Stimulated activated CD4-positive, alpha-beta T cell treated with anti-CD3 and anti-CD28 coated beads, TNF-alpha, amount 100 ng/mL, for 48 hours (primary cell): ENCODE measurements at regions not wholly inside any gene's neighbourhood (a gene's known extent, or its start where the extent isn't known, plus 50 kb on each side); places are given as distances from the start of the nearest gene placed in this dataset.

Source experiments
- DNase-seq, 3 donors: peaks; one replicate each; pipeline ENCODE4 v3.0.0-alpha.2; 2020; ENCODE audit warnings: low read depth in 3 of 3

- DNase-seq, result no peak
These were observed 110.4 kb upstream of the C1orf21 start for GRCh38 chr1:184276416-184276815.

DNA sequence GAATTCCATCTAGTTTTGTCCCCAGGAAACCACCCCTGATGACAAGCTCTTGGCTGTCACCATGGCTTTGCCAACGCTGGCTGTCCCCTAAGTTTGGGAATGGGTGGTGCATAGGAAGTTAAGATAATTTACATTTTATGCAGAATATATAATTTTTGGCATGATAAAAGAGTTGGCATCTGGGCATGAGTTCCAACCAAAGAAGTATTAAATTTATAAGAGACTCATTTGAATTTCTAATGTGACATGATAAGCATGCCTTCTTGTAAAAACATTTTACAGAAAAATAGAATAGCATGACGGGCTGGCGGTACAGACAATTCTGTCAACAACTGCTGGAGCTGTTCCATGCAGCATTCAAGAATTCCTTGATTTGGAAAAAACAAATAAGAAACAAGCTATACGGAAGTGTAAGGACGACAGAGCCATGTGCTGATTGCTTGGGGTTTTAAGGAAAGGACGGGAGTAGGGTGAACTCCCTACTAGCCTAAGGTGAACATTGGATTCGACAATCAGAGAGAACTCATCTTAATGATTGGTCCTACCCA is 106.8 kb upstream of the C1orf21 start:
- DNase-seq, result no peak

- DNase-seq, result no peak
These were observed 102.8 kb upstream of the C1orf21 start for GRCh38 chr1:184283999-184284398.

- DNase-seq, result no peak
These were observed 101.9 kb upstream of the C1orf21 start for GRCh38 chr1:184284900-184285299.

DNA sequence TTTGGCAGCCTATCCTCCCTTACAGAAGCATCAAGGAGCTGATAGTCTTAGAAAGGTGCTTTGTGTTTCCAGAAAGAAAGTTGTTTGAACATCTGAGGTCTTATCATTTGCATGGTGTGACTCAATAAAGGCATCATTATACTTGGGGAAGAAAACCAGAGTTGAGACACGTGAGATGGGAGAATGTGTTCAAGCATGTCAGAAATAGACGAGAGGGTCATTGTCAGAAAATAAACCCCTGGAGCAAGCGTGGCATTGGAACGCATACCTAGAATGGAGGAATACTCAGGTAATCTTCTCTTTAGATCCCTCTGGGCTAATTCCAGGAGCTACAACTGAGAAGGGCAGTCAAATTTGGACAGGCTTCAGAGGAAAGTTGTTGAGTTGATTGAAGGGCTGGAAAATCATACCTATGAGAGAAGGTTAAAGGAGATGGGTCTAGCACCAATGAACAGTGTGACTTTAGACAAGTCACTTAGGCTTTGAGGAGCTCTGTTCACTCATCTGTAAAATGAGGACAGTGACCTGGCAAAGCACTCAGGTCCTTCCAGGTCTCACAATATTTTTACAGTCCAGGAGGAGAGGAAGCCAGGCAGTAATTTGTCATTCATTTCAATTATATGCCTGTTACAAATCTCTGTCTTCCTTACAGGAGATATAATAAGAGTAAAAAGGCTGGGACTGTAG is 101.3 kb upstream of the C1orf21 start:
- DNase-seq, result no peak

- DNase-seq, result no peak
These were observed 99.8 kb upstream of the C1orf21 start for GRCh38 chr1:184287001-184287400.

- DNase-seq, result no peak
These were observed 96.8 kb upstream of the C1orf21 start for GRCh38 chr1:184289825-184290550.

GRCh38 chr1:184291701-184292100 is 95.1 kb upstream of the C1orf21 start:
- no peak for DNase-seq

GRCh38 chr1:184292101-184292500 is 94.7 kb upstream of the C1orf21 start:
- DNase-seq, result no peak

GRCh38 chr1:184294101-184294500 is 92.7 kb upstream of the C1orf21 start:
- DNase-seq, result no peak

- DNase-seq, result no peak
These were observed 90.2 kb upstream of the C1orf21 start for GRCh38 chr1:184296466-184297243.

GRCh38 chr1:184297244-184297750 is 89.5 kb upstream of the C1orf21 start:
- no peak for DNase-seq

DNA sequence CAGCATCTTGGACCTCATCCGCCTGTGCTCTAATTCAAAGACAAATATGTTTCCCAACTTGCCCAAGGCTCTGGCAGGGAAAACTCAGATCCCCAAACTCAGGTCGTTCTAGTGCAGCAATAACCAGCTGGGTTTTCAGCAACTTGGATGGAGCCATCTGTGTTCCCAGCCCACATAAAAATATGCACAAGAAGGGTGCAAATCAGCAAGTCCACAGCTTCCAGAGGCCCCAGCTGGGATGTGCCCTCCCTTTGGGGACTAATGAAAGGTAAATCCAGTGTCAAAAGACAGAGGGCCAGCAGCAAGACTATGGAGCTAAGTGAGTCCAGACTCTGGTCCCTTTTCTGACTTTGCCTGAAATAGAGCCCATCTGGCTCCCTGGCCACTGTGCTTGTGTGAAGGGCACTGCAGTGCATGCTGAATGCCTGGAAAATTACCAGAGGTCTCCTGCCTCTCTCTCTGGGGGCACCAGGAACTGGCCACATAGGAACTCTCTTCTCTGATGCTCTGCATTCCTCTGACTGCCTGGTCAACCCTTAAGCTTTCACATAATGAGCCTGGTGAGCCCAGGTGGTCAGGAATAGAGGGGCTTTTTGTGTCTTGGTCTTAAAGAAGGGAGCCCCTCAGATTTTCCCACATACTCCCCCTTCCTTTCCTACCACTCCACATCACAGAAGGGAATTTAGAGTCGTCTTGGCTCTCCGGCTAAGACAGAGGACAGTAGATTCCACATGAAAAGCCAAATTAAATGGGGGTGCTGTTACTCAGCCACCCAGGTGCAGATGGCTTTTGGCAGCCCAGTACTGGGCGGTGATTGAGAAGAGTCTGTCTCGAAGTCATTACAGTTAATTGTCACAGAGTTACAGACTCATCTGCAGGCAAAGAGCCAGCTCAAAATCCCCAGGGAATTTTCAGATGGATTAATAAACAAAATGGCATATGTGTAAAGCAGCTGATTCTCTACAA is 88.1 kb upstream of the C1orf21 start:
- DNase-seq, result no peak

GRCh38 chr1:184299406-184299790 is 87.4 kb upstream of the C1orf21 start:
- no peak for DNase-seq

DNA sequence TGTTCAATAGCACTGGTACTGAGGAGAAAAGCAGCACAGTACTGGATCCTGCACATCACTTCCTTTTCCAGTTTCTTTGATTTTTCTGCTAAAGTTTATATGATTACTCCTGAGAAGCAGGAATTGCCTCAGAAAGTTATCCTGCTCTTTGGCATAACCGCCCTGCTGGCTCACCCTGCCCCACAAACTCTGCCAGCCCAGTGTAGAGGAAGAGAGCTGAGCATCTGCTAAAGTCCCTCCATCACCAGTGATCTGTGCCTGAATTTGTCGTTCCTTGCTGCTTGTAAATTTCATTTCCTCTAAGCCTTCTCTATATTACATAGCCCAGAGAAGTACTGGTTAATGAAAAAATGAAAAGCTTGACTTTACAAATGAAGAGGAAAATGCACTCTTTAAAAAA is 87.0 kb upstream of the C1orf21 start:
- no peak for DNase-seq

- no peak for DNase-seq
These were observed 86.4 kb upstream of the C1orf21 start for GRCh38 chr1:184300446-184300845.

- DNase-seq, result no peak
These were observed 85.6 kb upstream of the C1orf21 start for GRCh38 chr1:184301227-184301626.

DNA sequence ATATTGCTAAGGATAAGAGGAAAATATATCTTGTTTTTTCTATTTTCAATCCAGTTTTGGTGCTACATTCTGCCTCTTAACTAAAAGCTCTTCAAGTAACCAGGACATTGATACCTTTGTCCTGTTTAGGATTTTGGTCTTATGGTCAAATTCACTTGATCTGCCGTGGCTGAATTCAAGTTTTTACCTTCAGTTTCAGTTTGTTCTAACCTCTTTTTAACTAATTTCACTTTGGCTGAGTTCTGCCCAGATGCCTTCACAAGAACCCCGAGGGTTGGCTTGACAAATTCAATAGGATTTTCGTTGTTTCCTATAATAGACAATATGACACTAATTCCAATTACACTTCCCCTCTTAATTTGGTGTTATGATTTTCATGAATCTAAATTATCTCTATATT is 84.5 kb upstream of the C1orf21 start:
- DNase-seq, result no peak

GRCh38 chr1:184310157-184310819 is 76.5 kb upstream of the C1orf21 start:
- no peak for DNase-seq

- DNase-seq, result no peak
These were observed 75.2 kb upstream of the C1orf21 start for GRCh38 chr1:184311580-184311979.

DNA sequence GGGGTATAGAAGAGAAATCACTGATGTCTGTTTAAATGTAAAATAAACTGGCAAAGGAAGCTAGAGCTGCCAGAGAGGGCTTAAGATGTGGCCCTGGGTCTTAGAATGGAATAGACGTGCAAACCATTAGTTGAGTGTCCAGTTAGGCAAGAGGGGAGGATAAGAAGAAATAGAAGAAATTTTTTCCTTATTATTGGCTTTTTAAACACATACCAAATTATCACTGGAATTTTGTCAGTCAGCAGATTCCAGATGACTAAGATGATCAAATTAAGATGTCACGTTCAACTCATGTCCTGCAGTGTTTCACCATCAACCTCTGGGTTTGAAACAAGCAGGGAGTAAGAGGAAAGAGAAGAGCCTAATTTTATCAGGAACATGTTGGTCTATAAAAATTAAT is 71.6 kb upstream of the C1orf21 start:
- no peak for DNase-seq
